Right lobe of liver (tissue), 4 donors: ENCODE measurements at regions not wholly inside any gene's neighbourhood (a gene's known extent, or its start where the extent isn't known, plus 50 kb on each side); places are given as distances from the start of the nearest gene placed in this dataset.
"Not testable (repeated sequence)": the region's sequence is repeated elsewhere in the genome, so short reads cannot be mapped to it uniquely, and the experiment has no call there.

Experiments used
- CTCF ChIP-seq, 4 donors: fragments of 200-600 bp in 3 of 4; fragments of 450-650 bp in 1 of 4; IDR thresholded peaks; one replicate each; pipeline versions ENCODE4 v1.5.1 to v1.8.0; 2016 to 2022; ENCODE audit warnings: antibody characterized with exemption in 4 of 4, mild to moderate bottlenecking in 2 of 4
- POLR2A ChIP-seq: fragments of 450-650 bp; IDR thresholded peaks from one replicate; pipeline ENCODE4 v1.6.1; 2017; ENCODE audit warnings: antibody characterized with exemption, mild to moderate bottlenecking
- donor health status: DM: no; HTN: no; CAD: no.
- donor health status: DM: no; HTN: no; CAD: no.
- donor health status: DM: no; HTN: yes; CAD: no.

DNA sequence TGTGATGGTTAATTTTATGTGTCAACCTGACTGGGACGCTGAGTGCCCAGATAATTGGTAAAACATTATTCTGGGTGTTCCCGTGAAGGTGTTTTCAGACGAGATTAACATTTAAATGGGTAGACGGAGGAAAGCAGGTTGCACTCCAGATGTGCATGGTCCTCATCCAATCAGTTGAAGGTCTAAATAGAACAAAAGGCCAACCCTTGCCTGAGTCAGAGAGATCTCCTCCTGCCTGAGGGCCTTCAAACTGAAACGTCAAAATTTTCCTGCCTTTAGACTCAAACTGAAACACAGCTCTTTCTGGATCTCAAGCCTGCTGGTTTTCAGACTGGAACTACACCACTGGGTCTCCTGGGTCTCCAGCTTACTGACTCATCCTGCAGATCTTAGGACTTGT, 73.5 kb downstream of the NPIPA8 start:
- not testable (repeated sequence) for TF ChIP-seq CTCF (IDR thresholded peaks at IDR 0.05); POLR2A
